BJ (cell line): ENCODE measurements at regions not wholly inside any gene's neighbourhood (a gene's known extent, or its start where the extent isn't known, plus 50 kb on each side); places are given as distances from the start of the nearest gene placed in this dataset.
"Not testable (repeated sequence)": the region's sequence is repeated elsewhere in the genome, so short reads cannot be mapped to it uniquely, and the experiment has no call there.

Source experiments
- CTCF ChIA-PET: fragments of 350-600 bp; formaldehyde crosslinking; extraction: SDS; loops from one replicate; lab custom pipeline; 2021; ENCODE audit warnings: antibody characterized with exemption, inconsistent platforms; lab: Yijun Ruan, JAX
- POLR2A ChIA-PET: fragments of 300-600 bp; sonication (Branson Sonifier 250); formaldehyde crosslinking; extraction: SDS; loops from one replicate; lab custom pipeline; 2021; ENCODE audit warnings: antibody characterized with exemption; lab: Charles Lee
- DNase-seq: peaks from one replicate; pipeline ENCODE4 v3.0.0-alpha.2; 2011; ENCODE audit warnings: low read depth
- H3K27me3 ChIP-seq: 2 replicates; pipeline ENCODE4 v1.6.0; 2011; ENCODE audit warnings: low read length; ENCODE audit not compliant: control insufficient read depth, insufficient read depth
- H3K36me3 ChIP-seq: 2 replicates; pipeline ENCODE4 v1.5.1; 2011; ENCODE audit warnings: low read length; ENCODE audit not compliant: control insufficient read depth, insufficient read depth
- H3K4me3 ChIP-seq: 2 replicates; pipeline ENCODE4 v1.5.1; 2011; ENCODE audit warnings: low read depth, mild to moderate bottlenecking, control low read depth, low read length
- CTCF ChIP-seq: IDR thresholded peaks from 2 replicates; pipeline ENCODE4 v1.5.1; 2011; ENCODE audit warnings: low read depth, mild to moderate bottlenecking, control low read depth, inconsistent platforms, low read length, moderate library complexity; ENCODE audit not compliant: insufficient read depth

GRCh38 chr2:12465631-12466135 lies 251.1 kb upstream of the TRIB2 start:
- Histone ChIP-seq H3K27me3 (no peaks in the 10 kb centered on the region), H3K36me3 (no peaks in the 10 kb centered on the region), H3K4me3 (no peak overlapping the region)
- ChIA-PET POLR2A (no interaction called here), CTCF (no interaction called here)
- no peak for DNase-seq
- no peak for TF ChIP-seq CTCF

- no peak for DNase-seq
- Histone ChIP-seq H3K27me3 (no peaks in the 10 kb centered on the region), H3K36me3 (no peaks in the 10 kb centered on the region), H3K4me3 (no peak overlapping the region)
- ChIA-PET POLR2A (no interaction called here), CTCF (interaction anchor here (0.6 kb wide), 1 partner anchor 9 kb away, joined by 3 read pairs; no protein-coding TSS in a partner anchor)
- TF ChIP-seq CTCF: no peak
Observed at GRCh38 chr2:12467303-12467702, 249.4 kb upstream of the TRIB2 start.

- TF ChIP-seq CTCF: no peak
- POLR2A ChIA-PET: no interaction called here
- H3K4me3 ChIP-seq: no peak overlapping the region
- no peaks in the 10 kb centered on the region for H3K36me3 ChIP-seq
- no peaks in the 10 kb centered on the region for H3K27me3 ChIP-seq
- CTCF ChIA-PET: no interaction called here
- DNase-seq: no peak
Observed at GRCh38 chr2:12469141-12469561, 247.6 kb upstream of the TRIB2 start.

GRCh38 chr2:12472265-12472664 lies 244.5 kb upstream of the TRIB2 start:
- H3K4me3 ChIP-seq, DNase-seq, H3K27me3 ChIP-seq, CTCF ChIA-PET, POLR2A ChIA-PET, H3K36me3 ChIP-seq: not testable (repeated sequence)

- Histone ChIP-seq H3K4me3 (no peak overlapping the region), H3K36me3 (no peaks in the 10 kb centered on the region), H3K27me3 (no peaks in the 10 kb centered on the region)
- TF ChIP-seq CTCF: no peak
- CTCF ChIA-PET: no interaction called here
- no peak for DNase-seq
- POLR2A ChIA-PET: no interaction called here
Observed at GRCh38 chr2:12478151-12479064, 238.3 kb upstream of the TRIB2 start.
